Globus pallidus (tissue), 1 donor: ENCODE measurements at regions not wholly inside any gene's neighbourhood (a gene's known extent, or its start where the extent isn't known, plus 50 kb on each side); places are given as distances from the start of the nearest gene placed in this dataset.

Experiments used
- DNase-seq: peaks from one replicate; pipeline ENCODE4 v3.0.0-alpha.2; 2015; ENCODE audit warnings: low spot score

- no peak for DNase-seq
These were observed 122.7 kb downstream of the CBLL2 start for GRCh38 chrX:22395372-22395771.

GRCh38 chrX:22396408-22396807 is 123.7 kb downstream of the CBLL2 start:
- no peak for DNase-seq

GRCh38 chrX:22397566-22397965 is 124.9 kb downstream of the CBLL2 start:
- no peak for DNase-seq

- no peak for DNase-seq
These were observed 126.9 kb downstream of the CBLL2 start for GRCh38 chrX:22399437-22400192.

GRCh38 chrX:22404297-22404696 is 131.6 kb downstream of the CBLL2 start:
- no peak for DNase-seq

GRCh38 chrX:22406201-22406737 is 133.6 kb downstream of the CBLL2 start:
- no peak for DNase-seq

- no peak for DNase-seq
These were observed 136.7 kb downstream of the CBLL2 start for GRCh38 chrX:22409418-22409817.

GRCh38 chrX:22424122-22424915 is 151.6 kb downstream of the CBLL2 start:
- DNase-seq, result no peak

- no peak for DNase-seq
These were observed 152.2 kb downstream of the CBLL2 start for GRCh38 chrX:22424919-22425318.

- no peak for DNase-seq
These were observed 157.0 kb downstream of the CBLL2 start for GRCh38 chrX:22429704-22430103.

- DNase-seq, result no peak
These were observed 158.0 kb downstream of the CBLL2 start for GRCh38 chrX:22430701-22431100.

GRCh38 chrX:22433292-22434070 is 160.8 kb downstream of the CBLL2 start:
- no peak for DNase-seq

GRCh38 chrX:22445880-22446279 is 173.2 kb downstream of the CBLL2 start:
- DNase-seq, result no peak

GRCh38 chrX:22462959-22463358 is 190.2 kb downstream of the CBLL2 start:
- no peak for DNase-seq

- no peak for DNase-seq
These were observed 194.9 kb downstream of the CBLL2 start for GRCh38 chrX:22467571-22467970.

- no peak for DNase-seq
These were observed 208.7 kb downstream of the CBLL2 start for GRCh38 chrX:22481436-22481835.

- DNase-seq, result no peak
These were observed 213.6 kb downstream of the CBLL2 start for GRCh38 chrX:22486296-22486695.

- no peak for DNase-seq
These were observed 244.2 kb downstream of the CBLL2 start for GRCh38 chrX:22516893-22517292.

- DNase-seq, result no peak
These were observed 247.6 kb downstream of the CBLL2 start for GRCh38 chrX:22520128-22520828.

- DNase-seq, result no peak
These were observed 253.6 kb downstream of the CBLL2 start for GRCh38 chrX:22526339-22526738.

- DNase-seq, result no peak
These were observed 254.6 kb downstream of the CBLL2 start for GRCh38 chrX:22527302-22527701.

GRCh38 chrX:22533898-22534297 is 261.2 kb downstream of the CBLL2 start:
- DNase-seq, result no peak
